ENCODE measurements at regions not wholly inside any gene's neighbourhood (a gene's known extent, or its start where the extent isn't known, plus 50 kb on each side); places are given as distances from the start of the nearest gene placed in this dataset.

DNA sequence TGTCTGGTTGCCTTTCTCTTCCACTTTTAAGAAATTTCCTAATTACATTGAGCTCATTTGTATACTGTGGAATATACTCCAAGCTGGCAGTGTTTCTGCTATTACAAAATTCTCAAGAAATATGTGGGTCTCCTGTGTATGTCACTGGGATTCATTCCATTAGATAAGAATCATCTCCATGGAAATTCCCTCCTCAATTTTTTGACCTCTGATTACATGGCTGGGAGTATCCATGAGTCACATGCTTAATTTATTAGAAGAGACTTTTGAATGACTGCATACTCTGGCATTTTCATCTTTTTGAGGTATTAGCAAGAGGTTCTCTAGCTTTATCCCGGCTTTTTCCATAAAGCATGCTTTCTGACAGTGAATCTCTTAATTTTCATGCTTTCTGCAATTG is 665.5 kb upstream of the CNTNAP5 start:
- no peak overlapping the region for H3K4me3 Mint-ChIP-seq
- no peaks in the 10 kb centered on the region for H3K27me3 Mint-ChIP-seq
- H3K36me3 Mint-ChIP-seq (ENCODE audit: low read depth): no peaks in the 10 kb centered on the region
- no peaks in the 10 kb centered on the region for H3K4me1 Mint-ChIP-seq
- ChIA-PET POLR2A (no interaction called here), CTCF (no interaction called here)
- no peak overlapping the region for H3K27ac Mint-ChIP-seq
- DNase-seq: no peak
- H3K9me3 Mint-ChIP-seq: peaks cover 4% of the 10 kb centered on the region

DNA sequence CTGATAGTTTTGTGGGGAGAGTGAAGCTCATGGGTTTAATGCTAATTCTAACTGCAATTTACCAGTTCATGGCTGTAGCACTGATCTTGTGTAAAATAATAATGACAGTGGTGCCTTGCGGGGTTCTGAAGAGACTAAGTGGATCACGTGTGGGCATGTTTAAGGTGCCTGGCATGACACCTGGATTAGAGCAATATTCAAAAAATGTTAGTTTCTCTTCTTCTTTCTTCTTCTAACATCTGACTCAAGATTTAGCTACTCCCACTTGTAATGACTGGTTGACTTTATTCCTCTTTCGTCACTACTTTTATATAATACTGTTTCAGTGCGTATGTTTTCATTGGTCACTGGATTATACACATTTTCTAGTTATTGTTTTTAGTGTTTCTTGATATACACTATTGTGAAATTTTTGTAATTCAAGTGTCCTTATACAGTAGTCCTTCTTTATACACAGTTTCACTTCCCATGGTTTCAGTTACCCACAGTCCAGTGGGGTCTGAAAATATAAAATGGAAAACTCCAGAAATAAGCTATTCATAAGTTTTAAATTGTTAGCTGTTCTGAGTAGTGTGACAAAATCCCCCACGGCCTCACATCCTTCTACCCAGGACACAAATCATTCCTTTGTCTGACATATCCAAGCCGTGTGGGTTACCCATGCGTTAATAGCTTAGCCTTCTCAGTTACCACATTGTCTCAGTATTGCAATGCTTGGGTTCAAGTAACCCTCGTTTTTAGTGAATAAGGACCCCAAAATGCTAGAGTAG is 662.2 kb upstream of the CNTNAP5 start:
- no peaks in the 10 kb centered on the region for H3K4me1 Mint-ChIP-seq
- ChIA-PET CTCF (no interaction called here), POLR2A (no interaction called here)
- no peaks in the 10 kb centered on the region for H3K36me3 Mint-ChIP-seq (ENCODE audit: low read depth)
- no peak for DNase-seq
- H3K27me3 Mint-ChIP-seq: no peaks in the 10 kb centered on the region
- H3K27ac Mint-ChIP-seq: no peak overlapping the region
- peaks cover 10% of the 10 kb centered on the region for H3K9me3 Mint-ChIP-seq
- H3K4me3 Mint-ChIP-seq: no peak overlapping the region

DNA sequence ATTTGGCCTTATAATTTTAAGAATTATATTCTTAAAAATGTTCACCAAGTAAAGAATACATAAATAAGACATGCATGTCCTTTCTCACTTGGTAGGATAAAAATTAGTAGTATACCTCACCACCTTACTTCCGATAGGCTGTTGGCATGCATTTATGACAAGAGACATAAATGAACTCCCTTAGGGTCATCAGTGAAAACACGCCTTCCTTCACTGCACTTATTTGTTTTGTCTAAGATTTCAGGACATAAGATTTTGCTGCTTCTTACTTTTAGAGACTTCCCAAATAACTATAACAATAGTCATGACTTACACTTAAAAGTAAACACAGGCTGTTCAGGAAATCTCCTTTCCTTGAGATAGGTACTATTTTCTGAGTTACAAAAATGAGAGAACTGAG is 661.3 kb upstream of the CNTNAP5 start:
- POLR2A ChIA-PET: no interaction called here
- Mint-ChIP-seq H3K4me1 (no peaks in the 10 kb centered on the region), H3K27me3 (no peaks in the 10 kb centered on the region), H3K27ac (no peak overlapping the region), H3K9me3 (peaks cover 10% of the 10 kb centered on the region), H3K36me3 (ENCODE audit: low read depth) (no peaks in the 10 kb centered on the region), H3K4me3 (no peak overlapping the region)
- CTCF ChIA-PET: no interaction called here
- DNase-seq: no peak

DNA sequence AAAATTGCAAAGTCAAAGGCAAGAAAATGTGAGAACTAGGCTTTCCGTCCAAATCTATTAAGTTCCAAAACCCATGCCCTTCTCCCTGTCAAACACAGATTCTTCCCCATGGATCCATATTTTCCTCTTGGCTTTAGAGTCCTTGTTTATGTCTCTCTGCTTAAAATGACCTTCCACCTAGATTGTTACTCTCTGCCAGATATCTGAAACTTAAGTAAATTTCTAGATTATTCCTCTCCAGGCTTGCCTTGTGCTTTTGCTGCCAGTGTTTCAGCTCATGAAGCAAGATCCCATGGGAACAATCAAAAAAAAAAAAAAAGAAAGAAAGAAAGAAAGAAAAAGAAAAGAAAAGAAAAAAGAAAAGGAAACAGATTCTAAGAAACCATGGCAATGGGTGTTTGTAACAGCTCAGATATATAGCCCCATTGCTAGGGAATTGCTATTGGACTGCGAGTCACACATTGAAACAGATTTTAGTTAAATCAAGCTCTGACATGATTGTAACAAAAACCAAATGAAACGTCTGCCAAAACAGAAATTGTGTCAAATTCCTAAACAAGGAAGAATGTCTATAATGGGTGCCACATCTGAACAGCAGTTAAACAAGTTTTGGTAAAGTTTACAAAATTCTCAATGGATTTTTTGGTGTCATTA is 660.7 kb upstream of the CNTNAP5 start:
- Mint-ChIP-seq H3K4me3 (no peak overlapping the region), H3K4me1 (no peaks in the 10 kb centered on the region), H3K27ac (no peak overlapping the region), H3K9me3 (peaks cover 12% of the 10 kb centered on the region), H3K36me3 (ENCODE audit: low read depth) (no peaks in the 10 kb centered on the region), H3K27me3 (no peaks in the 10 kb centered on the region)
- POLR2A ChIA-PET: no interaction called here
- DNase-seq: no peak
- CTCF ChIA-PET: no interaction called here

DNA sequence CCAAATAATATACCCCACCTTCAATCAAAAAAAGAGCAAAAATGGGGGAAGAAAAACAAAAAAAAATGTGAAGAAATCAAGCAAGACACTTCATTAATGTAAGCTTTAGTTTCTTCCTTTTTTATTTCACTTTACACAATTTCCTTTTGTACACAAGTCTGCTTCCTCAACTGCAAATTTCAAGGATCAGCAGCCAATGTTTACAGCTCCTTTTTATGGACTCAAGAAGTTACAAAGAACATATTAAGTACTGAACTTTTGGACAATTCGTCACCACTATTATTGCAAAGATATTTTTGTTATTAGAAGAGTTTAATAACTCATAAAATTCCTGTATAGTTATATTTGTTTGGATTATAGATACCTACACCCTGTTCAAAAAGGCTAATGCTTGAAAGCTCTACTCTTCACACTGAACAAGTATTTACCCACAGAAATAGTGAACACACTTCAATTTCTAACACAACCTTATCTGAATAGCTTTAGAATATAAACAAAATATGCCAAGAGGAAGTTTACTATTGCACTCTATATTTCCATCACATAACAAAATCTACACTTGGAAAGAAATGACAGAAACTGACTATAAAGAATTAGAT is 658.7 kb upstream of the CNTNAP5 start:
- CTCF ChIA-PET: no interaction called here
- Mint-ChIP-seq H3K36me3 (ENCODE audit: low read depth) (no peaks in the 10 kb centered on the region), H3K4me1 (no peaks in the 10 kb centered on the region), H3K27me3 (no peaks in the 10 kb centered on the region), H3K4me3 (no peak overlapping the region), H3K27ac (no peak overlapping the region), H3K9me3 (peaks cover 14% of the 10 kb centered on the region)
- POLR2A ChIA-PET: no interaction called here
- DNase-seq: no peak

DNA sequence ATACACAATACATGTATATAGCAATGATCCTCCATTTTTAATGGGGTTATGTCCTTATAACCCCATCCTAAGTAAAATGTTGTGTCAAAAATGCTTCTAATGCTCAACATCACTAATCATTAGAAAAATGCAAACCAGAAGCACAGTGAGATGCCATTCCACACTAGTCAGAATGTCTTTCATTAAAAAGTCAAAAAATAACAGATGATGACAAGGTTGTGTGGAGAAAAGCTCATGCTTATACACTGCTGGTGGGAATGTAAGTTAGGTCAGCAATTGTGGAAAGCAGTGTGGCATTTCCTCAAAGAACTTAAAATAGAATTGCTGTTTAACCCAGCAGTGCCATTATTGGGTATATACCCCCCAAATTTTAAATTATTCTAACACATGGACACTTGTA is 654.9 kb upstream of the CNTNAP5 start:
- Mint-ChIP-seq H3K4me1 (no peaks in the 10 kb centered on the region), H3K4me3 (no peak overlapping the region), H3K27ac (no peak overlapping the region), H3K36me3 (ENCODE audit: low read depth) (no peaks in the 10 kb centered on the region), H3K9me3 (peaks cover 20% of the 10 kb centered on the region), H3K27me3 (no peaks in the 10 kb centered on the region)
- CTCF ChIA-PET: no interaction called here
- POLR2A ChIA-PET: no interaction called here
- no peak for DNase-seq

DNA sequence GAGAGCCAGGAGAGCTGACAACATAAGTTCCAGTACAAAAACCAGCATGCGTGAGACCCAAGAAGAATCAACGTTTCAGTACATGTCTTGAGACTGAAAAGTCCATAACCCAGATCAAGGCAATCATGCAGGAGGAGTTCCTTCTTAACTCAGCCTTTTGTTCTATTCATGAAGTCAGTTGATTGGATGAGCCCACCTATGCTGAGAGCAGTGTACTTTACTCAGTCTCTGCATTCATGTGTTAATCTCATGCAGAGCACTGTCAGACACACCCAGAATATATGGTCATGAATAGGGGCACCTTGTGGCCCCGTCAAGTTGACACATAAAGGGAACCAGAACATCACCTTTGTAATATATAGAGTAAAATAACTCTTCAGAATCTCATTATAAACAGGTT is 653.6 kb upstream of the CNTNAP5 start:
- Mint-ChIP-seq H3K4me3 (no peak overlapping the region), H3K27ac (no peak overlapping the region), H3K36me3 (ENCODE audit: low read depth) (no peaks in the 10 kb centered on the region), H3K4me1 (no peaks in the 10 kb centered on the region), H3K9me3 (peaks cover 20% of the 10 kb centered on the region), H3K27me3 (no peaks in the 10 kb centered on the region)
- POLR2A ChIA-PET: no interaction called here
- DNase-seq: no peak
- CTCF ChIA-PET: no interaction called here

DNA sequence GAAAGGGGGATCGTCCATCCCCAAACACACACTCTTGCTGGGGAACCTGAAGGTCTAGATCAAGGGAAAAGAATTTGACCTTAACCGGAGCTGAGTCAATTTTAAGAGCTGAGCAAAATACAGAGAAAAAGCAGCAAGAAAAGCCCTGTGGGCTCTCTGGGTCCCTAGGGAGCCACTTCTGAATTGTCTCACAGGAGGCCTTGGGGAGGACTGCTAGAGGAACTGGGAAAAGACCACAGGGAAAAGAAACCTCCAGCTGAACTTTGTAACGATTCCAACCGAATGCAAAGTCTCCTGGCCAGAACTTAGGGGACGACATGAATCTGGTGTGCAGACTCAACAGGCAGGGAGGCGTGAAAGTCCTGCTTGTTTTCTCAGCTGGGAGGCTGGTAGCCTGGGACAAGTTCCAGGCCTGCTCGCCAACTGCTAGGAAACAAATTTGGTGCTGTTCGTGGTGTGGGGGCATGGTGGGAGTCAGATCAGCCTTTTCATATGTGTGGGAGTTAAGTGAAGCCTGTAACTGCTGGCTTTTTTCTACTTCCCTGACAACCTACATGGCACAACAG is 644.6 kb upstream of the CNTNAP5 start:
- H3K4me1 Mint-ChIP-seq: no peaks in the 10 kb centered on the region

DNA sequence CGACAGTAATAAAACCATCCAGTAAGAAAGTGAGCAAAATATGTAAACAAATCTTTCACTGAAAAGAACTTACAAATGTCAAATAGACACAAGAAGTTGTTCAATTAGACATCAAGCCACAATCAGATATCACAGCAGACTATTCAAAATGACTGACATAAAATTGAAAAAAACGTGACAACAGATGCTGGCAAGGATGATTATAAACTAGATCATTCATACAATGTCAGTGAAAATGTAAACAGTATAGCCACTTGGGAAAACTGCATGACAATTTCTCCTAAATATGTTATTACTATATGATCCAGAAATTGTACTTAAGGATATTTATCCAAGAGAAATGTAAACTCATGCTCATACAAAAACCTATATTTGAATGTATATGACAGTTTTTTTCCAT is 609.4 kb upstream of the CNTNAP5 start:
- H3K36me3 Mint-ChIP-seq (ENCODE audit: low read depth): no peaks in the 10 kb centered on the region
- no peak overlapping the region for H3K4me3 Mint-ChIP-seq
- no peak overlapping the region for H3K27ac Mint-ChIP-seq

More for the DNA sequence above, 644.6 kb upstream of the CNTNAP5 start:
- no peaks in the 10 kb centered on the region for H3K36me3 Mint-ChIP-seq (ENCODE audit: low read depth)
- POLR2A ChIA-PET: no interaction called here
- H3K9me3 Mint-ChIP-seq: peaks cover 12% of the 10 kb centered on the region
- H3K4me3 Mint-ChIP-seq: no peak overlapping the region
- no peak for DNase-seq
- H3K27me3 Mint-ChIP-seq: no peaks in the 10 kb centered on the region
- H3K27ac Mint-ChIP-seq: no peak overlapping the region
- CTCF ChIA-PET: no interaction called here

DNA sequence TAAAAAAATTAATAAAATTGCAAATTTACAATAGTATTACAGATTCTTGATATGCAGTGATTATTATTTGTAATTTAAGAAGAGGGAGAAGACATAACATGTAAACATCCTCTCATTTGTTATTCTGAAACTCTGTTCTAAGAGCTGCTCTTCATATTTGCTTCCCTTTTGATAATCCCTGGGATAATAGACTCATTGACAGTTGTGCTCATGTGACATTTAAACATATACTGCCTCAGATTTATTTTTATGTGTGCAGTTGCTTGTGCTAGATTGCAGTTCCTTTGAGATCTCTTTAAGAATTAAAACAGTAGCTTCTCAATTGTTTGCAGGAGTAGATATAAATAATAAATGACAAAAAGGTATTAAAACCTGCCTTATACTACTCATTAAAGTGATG is 605.1 kb upstream of the CNTNAP5 start:
- Mint-ChIP-seq H3K9me3 (peaks cover 15% of the 10 kb centered on the region), H3K4me3 (no peak overlapping the region), H3K4me1 (no peaks in the 10 kb centered on the region), H3K27ac (no peak overlapping the region), H3K27me3 (no peaks in the 10 kb centered on the region), H3K36me3 (ENCODE audit: low read depth) (no peaks in the 10 kb centered on the region)
- CTCF ChIA-PET: no interaction called here
- POLR2A ChIA-PET: no interaction called here
- no peak for DNase-seq

More for the DNA sequence above, 609.4 kb upstream of the CNTNAP5 start:
- Mint-ChIP-seq H3K4me1 (no peaks in the 10 kb centered on the region), H3K27me3 (no peaks in the 10 kb centered on the region), H3K9me3 (peaks cover 17% of the 10 kb centered on the region)
- ChIA-PET POLR2A (no interaction called here), CTCF (no interaction called here)
- DNase-seq: no peak

DNA sequence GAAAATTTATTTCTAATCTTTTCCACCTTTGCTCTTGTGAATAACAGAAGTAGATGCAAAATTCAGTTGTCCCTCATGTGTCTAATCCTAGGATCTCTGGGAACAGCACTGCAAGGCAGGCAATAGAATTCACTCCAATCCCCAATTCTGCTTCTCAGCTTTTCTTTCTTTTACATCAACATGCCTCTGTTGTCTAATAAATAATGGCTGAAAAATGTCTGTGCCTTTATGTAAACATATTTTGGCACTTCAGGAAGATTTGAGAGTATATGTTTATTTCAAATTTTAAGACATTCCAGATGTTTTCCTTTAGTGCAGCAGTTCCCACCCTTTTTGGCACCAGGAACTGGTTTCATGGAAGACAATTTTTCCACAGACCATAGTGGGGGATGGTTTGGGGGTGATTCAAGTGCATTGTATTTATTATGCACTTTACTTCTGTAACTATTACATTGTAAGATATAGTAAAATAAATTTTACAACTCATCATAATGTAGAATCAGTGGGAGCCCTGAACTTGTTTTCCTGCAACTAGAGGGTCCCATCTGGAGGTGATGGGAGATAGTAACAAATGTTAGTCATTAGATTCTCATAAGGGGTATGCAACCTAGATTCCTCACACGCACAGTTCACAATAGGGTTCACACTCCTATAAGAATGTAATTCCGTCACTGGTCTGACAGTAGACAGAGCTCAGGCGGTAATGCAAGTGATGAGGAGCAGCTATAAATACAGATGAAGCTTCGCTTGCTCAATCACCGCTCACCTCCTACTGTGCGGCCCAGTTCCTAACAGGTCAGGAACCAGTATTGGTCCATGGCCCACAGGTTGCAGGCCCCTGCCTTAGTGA is 590.3 kb upstream of the CNTNAP5 start:
- POLR2A ChIA-PET: no interaction called here
- no peak overlapping the region for H3K4me3 Mint-ChIP-seq
- CTCF ChIA-PET: no interaction called here
- H3K27me3 Mint-ChIP-seq: no peaks in the 10 kb centered on the region
- H3K9me3 Mint-ChIP-seq: peaks cover 14% of the 10 kb centered on the region
- H3K36me3 Mint-ChIP-seq (ENCODE audit: low read depth): no peaks in the 10 kb centered on the region
- DNase-seq: no peak
- no peaks in the 10 kb centered on the region for H3K4me1 Mint-ChIP-seq
- H3K27ac Mint-ChIP-seq: no peak overlapping the region

DNA sequence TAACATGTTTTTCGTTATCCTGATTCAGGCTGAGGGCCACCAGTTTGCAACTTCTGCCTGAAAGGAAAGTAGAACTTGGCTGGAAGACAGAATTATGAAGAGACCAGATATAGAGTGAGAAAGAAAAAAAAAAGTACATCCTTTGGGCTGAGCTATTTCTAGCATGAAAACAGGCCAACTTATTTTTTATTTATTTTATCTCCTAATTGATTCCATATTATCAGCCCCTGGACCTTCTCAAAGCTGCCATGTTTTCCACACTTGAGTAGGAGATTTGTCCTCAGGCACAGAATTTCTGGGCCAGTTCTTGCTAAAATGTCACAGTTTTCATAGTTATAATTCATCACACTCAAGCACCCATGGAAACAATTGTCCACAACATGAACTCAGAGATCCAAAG is 586.8 kb upstream of the CNTNAP5 start:
- Mint-ChIP-seq H3K4me1 (no peaks in the 10 kb centered on the region), H3K4me3 (no peak overlapping the region), H3K27ac (no peak overlapping the region), H3K36me3 (ENCODE audit: low read depth) (no peaks in the 10 kb centered on the region), H3K27me3 (no peaks in the 10 kb centered on the region), H3K9me3 (peaks cover 10% of the 10 kb centered on the region)
- DNase-seq: no peak
- POLR2A ChIA-PET: no interaction called here
- CTCF ChIA-PET: no interaction called here

DNA sequence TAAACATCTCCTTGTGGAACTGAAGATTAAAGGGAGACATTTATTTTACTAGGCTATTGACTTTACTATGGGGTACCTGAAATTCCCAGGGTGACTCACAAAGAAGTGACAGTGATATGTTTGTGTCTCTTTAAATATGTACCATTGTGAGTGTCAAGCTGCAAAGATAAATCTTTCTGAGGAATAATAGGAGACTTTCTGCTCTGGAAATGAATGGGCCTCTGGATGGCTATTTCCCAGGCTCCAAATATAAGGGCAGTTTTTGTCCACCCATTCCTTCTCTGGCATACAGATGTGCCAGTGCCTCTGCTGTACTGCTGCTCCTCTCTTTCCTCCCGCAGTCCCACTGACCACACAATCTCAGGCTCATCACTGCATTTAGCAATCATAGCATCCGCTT is 586.4 kb upstream of the CNTNAP5 start:
- ChIA-PET POLR2A (no interaction called here), CTCF (no interaction called here)
- peaks cover 9% of the 10 kb centered on the region for H3K9me3 Mint-ChIP-seq
- H3K27me3 Mint-ChIP-seq: no peaks in the 10 kb centered on the region
- no peak overlapping the region for H3K4me3 Mint-ChIP-seq
- H3K27ac Mint-ChIP-seq: no peak overlapping the region
- no peaks in the 10 kb centered on the region for H3K4me1 Mint-ChIP-seq
- no peak for DNase-seq
- H3K36me3 Mint-ChIP-seq (ENCODE audit: low read depth): no peaks in the 10 kb centered on the region
